SH-SY5Y (cell line): ENCODE measurements at regions not wholly inside any gene's neighbourhood (a gene's known extent, or its start where the extent isn't known, plus 50 kb on each side); places are given as distances from the start of the nearest gene placed in this dataset.

ENCODE experiments used
- GATA2 ChIP-seq: IDR thresholded peaks from 2 replicates; pipeline ENCODE4 v1.6.1; 2011; ENCODE audit warnings: mild to moderate bottlenecking, low read depth, low read length
- GATA3 ChIP-seq: IDR thresholded peaks from 2 replicates; pipeline ENCODE4 v1.6.1; 2011; ENCODE audit warnings: low read depth, mild to moderate bottlenecking, low read length, moderate library complexity

- no peak for TF ChIP-seq GATA3
- TF ChIP-seq GATA2 = no peak
Observed at GRCh38 chr7:88452646-88453045, 146.0 kb upstream of the STEAP4 start.
